Suprapubic skin (tissue), 4 donors: ENCODE measurements at regions not wholly inside any gene's neighbourhood (a gene's known extent, or its start where the extent isn't known, plus 50 kb on each side); places are given as distances from the start of the nearest gene placed in this dataset.

Source experiments
- DNase-seq, 2 donors: peaks; one replicate each; pipeline ENCODE4 v3.0.0-alpha.2; 2019; ENCODE audit warnings: low spot score in 2 of 2
- H3K27ac ChIP-seq: fragments of 200-600 bp; sonication (generic); one replicate; pipeline ENCODE4 v1.5.1; 2019
- H3K27me3 ChIP-seq: fragments of 200-600 bp; sonication (generic); one replicate; pipeline ENCODE4 v1.5.1; 2019
- H3K36me3 ChIP-seq: fragments of 200-600 bp; sonication (generic); one replicate; pipeline ENCODE4 v1.5.1; 2019
- H3K4me1 ChIP-seq: fragments of 200-600 bp; sonication (generic); one replicate; pipeline ENCODE4 v1.5.1; 2019
- H3K4me3 ChIP-seq: fragments of 200-600 bp; sonication (generic); one replicate; pipeline ENCODE4 v1.5.1; 2019; ENCODE audit warnings: mild to moderate bottlenecking
- H3K9me3 ChIP-seq: fragments of 200-600 bp; sonication (generic); one replicate; pipeline ENCODE4 v1.5.1; 2019
- EP300 ChIP-seq: sonication (generic); formaldehyde crosslinking; IDR thresholded peaks from one replicate; pipeline ENCODE4 v1.6.1; 2017; ENCODE audit warnings: antibody characterized with exemption
- POLR2A ChIP-seq, 2 donors: fragments of 450-650 bp; IDR thresholded peaks; one replicate each; pipeline ENCODE4 v1.6.1; 2017; ENCODE audit warnings: antibody characterized with exemption in 2 of 2, mild to moderate bottlenecking in 2 of 2, moderate library complexity in 2 of 2
- POLR2AphosphoS5 ChIP-seq, 3 donors: sonication (generic); formaldehyde crosslinking; IDR thresholded peaks; one replicate each; pipeline ENCODE4 v1.6.1; 2017; ENCODE audit warnings: antibody characterized with exemption in 3 of 3
- WGBS: methylation state at CpG from one replicate; pipeline ENCODE4 v1.1.5; 2018; 5-methylcytosine and 5-hydroxymethylcytosine counted together
- TF ChIP-seq, protein P1 (sequence below), 2 donors: fragments of 200-600 bp in 1 of 2; fragments of 450-650 bp in 1 of 2; sonication (generic) in 1 of 2; IDR thresholded peaks; one replicate each; pipeline ENCODE4 v1.5.1; 2016 to 2019; ENCODE audit warnings: antibody characterized with exemption in 2 of 2, mild to moderate bottlenecking in 1 of 2, moderate library complexity in 1 of 2

DNA sequence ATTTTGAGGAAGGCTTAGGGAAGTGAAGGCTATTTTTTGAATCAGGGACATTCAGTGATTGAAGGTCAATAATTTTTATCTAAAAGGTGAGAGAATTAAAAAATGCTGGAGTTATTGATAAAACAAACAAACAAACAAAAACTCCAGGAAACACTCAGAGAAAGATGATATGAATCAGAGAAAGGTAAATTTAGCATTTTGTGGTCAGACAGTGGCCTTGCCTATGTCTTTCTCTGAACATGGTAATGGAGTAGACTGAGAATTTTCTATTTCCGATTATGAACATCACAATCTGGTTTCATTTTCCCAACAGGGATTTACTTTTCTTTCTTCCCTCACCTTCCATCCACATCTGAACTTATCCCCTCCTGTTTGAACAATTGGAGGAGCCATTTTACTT, 353.6 kb upstream of the RIOK2 start:
- no peaks in the 10 kb centered on the region for H3K9me3 ChIP-seq
- H3K27me3 ChIP-seq = no peaks in the 10 kb centered on the region
- H3K4me3 ChIP-seq = no peak overlapping the region
- no peaks in the 10 kb centered on the region for H3K4me1 ChIP-seq
- WGBS = 93% methylated on average over 1 of the region's 1 CpG
- no peaks in the 10 kb centered on the region for H3K36me3 ChIP-seq
- no peak overlapping the region for H3K27ac ChIP-seq
- TF ChIP-seq POLR2A (IDR thresholded peaks at IDR 0.05) (no peak), EP300 (no peak), POLR2AphosphoS5 (IDR thresholded peaks at IDR 0.05) (no peak)
- TF ChIP-seq, protein P1, sequence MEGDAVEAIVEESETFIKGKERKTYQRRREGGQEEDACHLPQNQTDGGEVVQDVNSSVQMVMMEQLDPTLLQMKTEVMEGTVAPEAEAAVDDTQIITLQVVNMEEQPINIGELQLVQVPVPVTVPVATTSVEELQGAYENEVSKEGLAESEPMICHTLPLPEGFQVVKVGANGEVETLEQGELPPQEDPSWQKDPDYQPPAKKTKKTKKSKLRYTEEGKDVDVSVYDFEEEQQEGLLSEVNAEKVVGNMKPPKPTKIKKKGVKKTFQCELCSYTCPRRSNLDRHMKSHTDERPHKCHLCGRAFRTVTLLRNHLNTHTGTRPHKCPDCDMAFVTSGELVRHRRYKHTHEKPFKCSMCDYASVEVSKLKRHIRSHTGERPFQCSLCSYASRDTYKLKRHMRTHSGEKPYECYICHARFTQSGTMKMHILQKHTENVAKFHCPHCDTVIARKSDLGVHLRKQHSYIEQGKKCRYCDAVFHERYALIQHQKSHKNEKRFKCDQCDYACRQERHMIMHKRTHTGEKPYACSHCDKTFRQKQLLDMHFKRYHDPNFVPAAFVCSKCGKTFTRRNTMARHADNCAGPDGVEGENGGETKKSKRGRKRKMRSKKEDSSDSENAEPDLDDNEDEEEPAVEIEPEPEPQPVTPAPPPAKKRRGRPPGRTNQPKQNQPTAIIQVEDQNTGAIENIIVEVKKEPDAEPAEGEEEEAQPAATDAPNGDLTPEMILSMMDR (IDR thresholded peaks at IDR 0.05) = no peak
- no peak for DNase-seq

DNA sequence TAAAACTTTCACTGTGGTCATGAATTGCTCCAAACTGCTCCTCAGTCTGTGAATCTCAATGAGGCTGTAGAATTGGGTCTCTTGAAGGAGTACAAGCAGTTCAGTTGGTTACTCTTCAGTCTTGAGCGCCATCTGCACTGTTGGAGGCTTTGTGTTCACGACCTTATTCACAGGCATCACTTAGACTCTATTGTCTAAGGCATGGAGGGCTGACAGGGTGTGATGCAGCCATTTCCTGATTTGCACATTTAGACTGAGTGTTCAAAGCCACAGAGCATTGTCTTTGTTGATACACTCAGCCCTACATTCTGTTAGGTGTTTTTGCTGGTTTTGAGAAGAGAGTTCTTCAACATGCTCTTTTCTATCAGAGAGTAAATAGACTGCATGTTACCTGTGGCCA, 355.9 kb upstream of the RIOK2 start:
- Histone ChIP-seq H3K27ac (no peak overlapping the region), H3K27me3 (no peaks in the 10 kb centered on the region), H3K4me1 (no peaks in the 10 kb centered on the region), H3K4me3 (no peak overlapping the region), H3K9me3 (no peaks in the 10 kb centered on the region), H3K36me3 (no peaks in the 10 kb centered on the region)
- WGBS = 76% methylated on average over 2 of the region's 2 CpGs
- TF ChIP-seq POLR2A (IDR thresholded peaks at IDR 0.05) (no peak), EP300 (no peak), POLR2AphosphoS5 (IDR thresholded peaks at IDR 0.05) (no peak)
- TF ChIP-seq, protein P1 (IDR thresholded peaks at IDR 0.05) = no peak
- DNase-seq = no peak

DNA sequence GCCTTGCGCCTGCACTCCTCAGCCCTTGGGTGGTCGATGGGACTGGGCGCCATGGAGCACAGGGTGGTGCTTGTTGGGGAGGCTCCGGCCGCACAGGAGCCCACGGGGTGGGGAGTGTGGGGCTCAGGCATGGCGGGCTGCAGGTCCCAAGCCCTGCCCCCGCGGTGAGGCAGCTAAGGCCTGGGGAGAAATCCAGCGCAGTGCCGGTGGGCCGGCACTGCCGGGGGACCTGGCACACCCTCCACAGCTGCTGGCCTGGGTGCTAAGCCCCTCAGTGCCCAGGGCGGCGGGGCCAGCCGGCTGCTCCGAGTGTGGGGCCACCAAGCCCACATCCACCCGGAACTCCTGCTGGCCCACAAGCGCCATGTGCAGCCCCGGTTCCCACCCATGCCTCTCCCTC, 358.8 kb upstream of the RIOK2 start:
- no peak for TF ChIP-seq EP300
- TF ChIP-seq POLR2AphosphoS5 (IDR thresholded peaks at IDR 0.05) = no peak
- TF ChIP-seq, protein P1 (IDR thresholded peaks at IDR 0.05) = no peak
- TF ChIP-seq POLR2A (IDR thresholded peaks at IDR 0.05) = no peak
- Histone ChIP-seq H3K4me3 (no peak overlapping the region), H3K4me1 (no peaks in the 10 kb centered on the region), H3K36me3 (no peaks in the 10 kb centered on the region), H3K27me3 (no peaks in the 10 kb centered on the region), H3K27ac (no peak overlapping the region), H3K9me3 (no peaks in the 10 kb centered on the region)
- WGBS = 100% methylated on average over 3 of the region's 20 CpGs
- DNase-seq = no peak

DNA sequence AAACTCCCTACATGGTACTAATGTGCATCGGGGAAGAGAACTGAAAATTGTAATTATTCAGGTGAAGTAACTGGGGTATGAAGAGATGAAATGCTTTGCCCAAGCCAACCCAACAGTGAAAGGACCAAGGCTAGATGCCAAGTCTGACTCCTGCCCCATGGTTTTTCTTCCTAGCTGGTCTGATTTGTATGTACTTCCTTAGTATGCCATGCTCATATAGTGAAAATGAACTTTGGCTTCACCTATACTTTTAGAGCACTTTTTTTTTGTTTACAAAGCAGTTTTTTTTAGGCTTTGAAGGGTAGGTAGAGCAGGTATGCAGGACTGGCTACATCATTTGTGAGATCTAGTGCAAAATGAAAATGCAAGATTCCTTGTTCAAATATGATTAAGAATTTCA, 359.4 kb upstream of the RIOK2 start:
- 100% methylated on average over 1 of the region's 1 CpG for WGBS
- no peak overlapping the region for H3K4me3 ChIP-seq
- no peaks in the 10 kb centered on the region for H3K36me3 ChIP-seq
- TF ChIP-seq, protein P1 (IDR thresholded peaks at IDR 0.05) = no peak
- no peak for TF ChIP-seq POLR2A (IDR thresholded peaks at IDR 0.05)
- TF ChIP-seq POLR2AphosphoS5 (IDR thresholded peaks at IDR 0.05) = no peak
- TF ChIP-seq EP300 = no peak
- no peaks in the 10 kb centered on the region for H3K9me3 ChIP-seq
- DNase-seq = no peak
- H3K27ac ChIP-seq = no peak overlapping the region
- no peaks in the 10 kb centered on the region for H3K4me1 ChIP-seq
- H3K27me3 ChIP-seq = no peaks in the 10 kb centered on the region

DNA sequence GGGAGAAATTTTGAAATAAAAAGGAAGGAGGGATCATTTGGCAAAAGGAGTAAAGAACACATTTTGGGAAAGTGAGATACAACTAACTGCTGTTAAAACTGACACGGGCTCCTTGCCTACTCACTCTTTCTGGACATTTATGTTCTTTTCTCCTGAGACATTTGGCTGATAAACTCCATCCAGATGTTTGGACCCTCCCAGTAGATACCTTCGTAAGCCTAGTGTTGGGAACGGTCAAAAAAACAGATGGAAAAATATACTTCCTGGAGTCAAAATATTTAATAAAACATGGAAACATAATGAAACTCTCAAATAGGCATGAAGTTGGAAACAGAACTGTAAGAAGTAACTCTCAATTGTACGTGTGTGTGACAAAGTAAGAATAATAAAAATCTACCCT, 360.1 kb upstream of the RIOK2 start:
- Histone ChIP-seq H3K27me3 (no peaks in the 10 kb centered on the region), H3K4me1 (no peaks in the 10 kb centered on the region), H3K9me3 (no peaks in the 10 kb centered on the region), H3K36me3 (no peaks in the 10 kb centered on the region), H3K27ac (no peak overlapping the region), H3K4me3 (no peak overlapping the region)
- 62% methylated on average over 4 of the region's 4 CpGs for WGBS
- TF ChIP-seq, protein P1 (IDR thresholded peaks at IDR 0.05) = no peak
- TF ChIP-seq POLR2A (IDR thresholded peaks at IDR 0.05) (no peak), POLR2AphosphoS5 (IDR thresholded peaks at IDR 0.05) (no peak), EP300 (no peak)
- DNase-seq = no peak
